NCI-H2196 (cell line): ENCODE measurements at regions not wholly inside any gene's neighbourhood (a gene's known extent, or its start where the extent isn't known, plus 50 kb on each side); places are given as distances from the start of the nearest gene placed in this dataset.

ENCODE experiments used
- DNase-seq: peaks from one replicate; lab custom pipeline; 2025; ENCODE audit not compliant: unreplicated experiment; lab: John Stamatoyannopoulos, UW

GRCh38 chr9:36763778-36764177, 191.1 kb downstream of the MELK start:
- no peak for DNase-seq

DNA sequence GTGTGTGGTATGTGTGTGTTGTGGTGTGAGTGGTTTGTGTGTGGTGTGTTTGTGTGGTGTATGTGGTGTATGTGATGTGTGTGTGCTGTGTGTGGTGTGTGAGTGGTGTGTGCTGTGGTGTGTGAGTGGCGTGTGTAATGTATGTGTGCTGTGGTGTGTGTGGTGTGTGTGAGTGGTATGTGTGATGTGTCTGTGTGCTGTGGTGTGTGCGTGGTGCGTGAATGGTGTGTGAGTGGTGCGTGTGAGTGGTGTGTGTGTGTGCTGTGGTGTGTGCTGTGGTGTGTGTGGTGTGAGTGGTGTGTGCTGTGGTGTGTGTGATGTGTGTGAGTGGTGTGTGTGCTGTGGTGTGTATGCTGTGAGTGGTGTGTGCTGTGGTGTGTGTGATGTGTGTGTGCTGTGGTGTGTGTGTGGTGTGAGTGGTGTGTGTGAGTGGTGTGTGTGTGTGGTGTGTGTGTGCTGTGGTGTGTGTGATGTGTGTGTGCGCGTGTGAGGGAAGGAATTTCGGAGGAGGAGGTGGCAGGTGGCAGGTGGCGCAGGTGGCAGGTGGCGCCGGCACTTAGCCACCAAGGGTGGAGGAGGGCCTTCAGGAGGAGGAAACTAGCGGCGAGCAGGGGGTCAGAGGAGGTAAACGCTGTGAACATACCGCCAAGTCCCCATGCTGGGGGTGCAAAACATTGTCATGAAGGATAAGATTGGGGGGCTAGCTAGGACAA, 191.8 kb downstream of the MELK start:
- DNase-seq, result peak; percentile 64

GRCh38 chr9:36765077-36765390, 192.3 kb downstream of the MELK start:
- no peak for DNase-seq

- peak; percentile 97 for DNase-seq
Measured at GRCh38 chr9:36765468-36766341, 193.0 kb downstream of the MELK start.

DNA sequence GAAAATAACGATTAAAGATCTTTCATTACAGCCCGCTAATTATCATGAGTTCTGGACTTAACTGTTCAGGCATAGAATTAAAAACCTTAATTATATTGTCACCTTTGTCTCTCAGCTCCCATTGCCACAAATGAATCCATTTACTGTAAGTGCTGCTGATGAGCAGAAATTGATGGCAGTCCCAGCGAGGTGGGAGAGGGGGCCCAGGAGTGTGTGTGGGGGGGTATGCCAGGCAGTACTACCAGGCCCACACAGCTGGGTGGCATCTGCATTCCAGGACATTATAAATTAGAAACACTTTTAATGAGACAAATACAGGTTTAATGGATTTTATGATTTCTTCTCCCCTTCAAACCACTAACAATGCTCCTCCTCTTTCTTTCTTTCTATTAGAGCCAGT, 196.0 kb downstream of the MELK start:
- DNase-seq, result no peak

GRCh38 chr9:36770025-36770424, 197.3 kb downstream of the MELK start:
- no peak for DNase-seq

DNA sequence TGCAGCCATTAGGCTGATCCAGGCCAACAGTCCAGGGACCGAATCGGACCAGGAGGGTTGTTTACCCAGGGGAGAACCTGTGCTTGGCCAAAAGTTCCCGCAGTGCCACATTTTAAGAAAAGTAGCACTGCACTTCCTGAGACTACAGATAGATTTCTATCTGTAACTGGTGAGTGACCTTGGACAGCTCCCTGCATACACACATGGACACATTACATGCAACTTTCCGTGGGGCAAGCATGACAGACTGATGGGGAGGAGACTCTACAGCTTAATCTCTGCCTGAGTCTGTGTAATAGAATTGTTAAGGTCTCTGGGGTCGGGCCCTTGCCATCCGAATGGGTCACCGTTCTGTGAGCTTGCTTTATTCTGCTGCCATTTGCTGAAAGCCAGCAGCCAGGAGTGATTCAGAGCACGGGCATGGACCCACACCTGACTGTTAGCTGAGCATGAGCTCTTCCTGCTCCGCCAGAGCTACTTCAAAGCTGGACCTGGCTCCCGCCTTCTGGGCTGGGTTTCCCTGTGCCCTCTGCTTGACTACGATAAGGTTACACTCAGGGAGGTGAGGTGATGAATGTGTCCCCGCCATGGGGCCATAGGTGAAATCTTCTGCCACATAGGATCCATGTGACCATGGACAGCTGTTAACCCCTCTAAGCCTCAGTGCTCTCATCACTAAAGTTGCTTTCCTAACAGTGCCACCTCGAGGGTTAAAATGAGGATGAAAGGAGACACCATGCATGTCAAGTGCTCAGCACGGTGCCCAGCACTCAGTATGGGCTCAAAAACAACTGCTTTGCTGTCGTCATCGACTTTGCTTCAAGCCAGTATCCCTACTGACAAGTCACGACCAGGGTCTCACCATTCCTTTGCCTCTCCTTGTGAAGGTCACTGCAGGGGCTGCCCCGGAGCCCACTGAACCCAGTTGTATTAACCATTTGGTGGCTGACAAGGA, 200.0 kb downstream of the MELK start:
- DNase-seq, result peak; percentile 81

DNA sequence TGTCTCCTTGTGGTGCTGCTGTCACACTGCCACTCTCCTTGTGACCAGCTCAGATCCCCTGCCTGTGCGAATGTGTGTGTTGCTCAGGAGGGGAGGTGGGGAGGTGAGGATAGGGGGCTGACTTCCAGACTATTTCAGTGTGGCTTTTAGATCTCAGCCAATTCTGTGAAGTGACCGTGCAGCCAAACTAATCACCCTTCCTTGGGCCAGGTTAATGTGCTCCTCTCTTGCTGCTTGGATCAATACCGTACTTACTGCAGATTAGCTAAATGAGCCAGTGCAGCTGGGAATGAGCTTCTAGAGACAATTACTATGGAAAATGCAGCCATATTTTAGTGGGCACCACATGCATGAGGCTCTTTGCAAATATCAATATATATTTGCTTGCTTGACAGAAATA, 206.0 kb downstream of the MELK start:
- DNase-seq, result no peak

DNA sequence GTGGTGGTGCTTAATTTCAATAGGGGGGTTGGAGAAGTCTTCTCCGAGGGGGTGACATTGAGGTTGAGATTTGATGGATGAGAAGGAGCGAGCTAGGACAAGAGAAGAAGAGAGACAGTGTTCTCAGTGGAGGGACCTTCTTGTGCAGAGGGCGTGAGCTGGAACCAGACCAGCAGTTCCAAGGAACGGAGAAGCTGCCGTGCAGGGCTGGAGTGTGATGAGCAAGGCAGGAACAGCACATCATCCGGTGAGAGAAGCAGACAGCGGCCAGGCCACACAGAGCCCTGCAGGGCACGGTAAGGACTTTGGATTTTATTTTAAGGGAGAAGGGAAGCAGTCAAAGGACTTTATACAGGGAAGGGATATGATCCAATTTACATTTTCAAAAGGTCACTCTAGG, 206.9 kb downstream of the MELK start:
- DNase-seq, result no peak

DNA sequence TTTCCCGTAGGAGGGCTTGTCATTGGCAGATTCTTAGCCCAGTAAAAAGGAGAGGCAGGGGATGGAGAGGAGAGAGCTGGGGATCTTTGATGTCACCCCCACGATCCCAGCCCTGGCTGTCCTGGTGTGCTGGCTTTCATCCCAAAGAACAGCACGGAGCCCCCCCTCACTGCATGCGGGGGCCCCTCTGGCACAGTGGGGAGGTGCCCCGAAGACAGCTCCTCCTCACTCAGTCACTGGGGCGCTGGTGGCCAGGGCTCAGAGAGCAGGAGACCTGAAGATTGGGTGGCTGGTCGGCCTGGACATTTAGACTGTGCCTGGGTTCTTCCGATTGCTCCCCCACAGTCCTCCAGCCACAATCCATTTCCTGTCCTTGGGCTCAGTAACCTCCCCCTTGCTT, 207.5 kb downstream of the MELK start:
- DNase-seq, result no peak

DNA sequence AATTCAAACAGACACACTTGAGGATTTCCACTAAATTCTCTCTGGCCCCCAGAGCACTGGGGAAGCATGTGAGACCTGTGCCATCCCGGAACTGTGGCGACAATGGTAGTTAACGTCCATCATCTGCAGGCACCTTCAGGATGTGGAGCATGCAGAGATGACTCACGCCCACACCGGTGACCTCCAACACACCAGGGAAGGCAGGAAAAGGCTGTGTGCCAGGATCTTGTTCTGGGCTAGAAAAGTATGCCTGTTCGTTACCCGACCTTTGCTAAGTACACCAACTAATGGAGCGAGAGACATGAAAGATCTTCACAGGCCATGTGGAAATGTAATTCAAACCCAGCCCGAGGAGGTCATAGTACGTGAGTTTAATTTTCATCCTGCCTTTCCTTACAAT, 208.8 kb downstream of the MELK start:
- DNase-seq, result peak; percentile 17
